ENCODE measurements at regions not wholly inside any gene's neighbourhood (a gene's known extent, or its start where the extent isn't known, plus 50 kb on each side); places are given as distances from the start of the nearest gene placed in this dataset.

DNA sequence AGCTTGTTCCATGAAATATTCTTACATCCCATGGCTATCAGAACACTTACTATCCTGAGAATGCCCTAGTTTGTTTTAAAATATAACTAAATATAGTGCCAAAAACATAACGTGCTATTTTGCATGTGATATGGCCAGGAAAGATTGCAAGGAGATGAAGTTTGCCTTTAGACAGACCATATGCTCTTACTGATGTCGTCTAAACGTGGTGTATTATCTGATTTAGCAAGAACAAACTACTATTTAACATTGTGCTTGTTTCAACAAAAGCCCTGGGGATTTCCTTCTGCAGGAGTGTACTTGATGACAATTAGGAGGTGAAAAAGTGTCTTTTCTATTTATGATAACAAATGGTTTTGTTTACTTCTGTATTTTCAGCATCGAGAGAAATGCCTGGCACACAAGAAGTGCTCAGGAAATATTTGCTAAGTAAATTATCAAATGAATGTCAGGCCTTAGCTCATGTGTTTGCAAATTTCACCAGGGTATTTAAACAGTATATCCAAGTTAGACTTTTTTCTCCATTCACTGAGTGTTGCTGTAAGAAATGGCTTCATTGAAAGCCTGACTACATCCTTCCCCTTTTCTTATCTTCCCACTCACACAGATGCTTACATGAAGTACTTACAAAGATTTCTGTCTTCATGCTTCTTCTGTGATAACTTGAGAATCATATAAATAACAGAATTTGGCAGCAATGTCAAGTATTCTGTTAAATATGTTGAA, 1033.6 kb downstream of the CDH8 start:
- no peak for DNase-seq
- Histone ChIP-seq H3K36me3 (no peaks in the 10 kb centered on the region), H3K4me1 (no peaks in the 10 kb centered on the region), H3K9me3 (no peaks in the 10 kb centered on the region), H3K27ac (no peak overlapping the region), H3K27me3 (no peaks in the 10 kb centered on the region), H3K4me3 (no peak overlapping the region)
- TF ChIP-seq, protein P1, sequence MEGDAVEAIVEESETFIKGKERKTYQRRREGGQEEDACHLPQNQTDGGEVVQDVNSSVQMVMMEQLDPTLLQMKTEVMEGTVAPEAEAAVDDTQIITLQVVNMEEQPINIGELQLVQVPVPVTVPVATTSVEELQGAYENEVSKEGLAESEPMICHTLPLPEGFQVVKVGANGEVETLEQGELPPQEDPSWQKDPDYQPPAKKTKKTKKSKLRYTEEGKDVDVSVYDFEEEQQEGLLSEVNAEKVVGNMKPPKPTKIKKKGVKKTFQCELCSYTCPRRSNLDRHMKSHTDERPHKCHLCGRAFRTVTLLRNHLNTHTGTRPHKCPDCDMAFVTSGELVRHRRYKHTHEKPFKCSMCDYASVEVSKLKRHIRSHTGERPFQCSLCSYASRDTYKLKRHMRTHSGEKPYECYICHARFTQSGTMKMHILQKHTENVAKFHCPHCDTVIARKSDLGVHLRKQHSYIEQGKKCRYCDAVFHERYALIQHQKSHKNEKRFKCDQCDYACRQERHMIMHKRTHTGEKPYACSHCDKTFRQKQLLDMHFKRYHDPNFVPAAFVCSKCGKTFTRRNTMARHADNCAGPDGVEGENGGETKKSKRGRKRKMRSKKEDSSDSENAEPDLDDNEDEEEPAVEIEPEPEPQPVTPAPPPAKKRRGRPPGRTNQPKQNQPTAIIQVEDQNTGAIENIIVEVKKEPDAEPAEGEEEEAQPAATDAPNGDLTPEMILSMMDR (IDR thresholded peaks at IDR 0.05): no peak
- TF ChIP-seq EP300 (IDR thresholded peaks at IDR 0.05): no peak
- TF ChIP-seq POLR2A (IDR thresholded peaks at IDR 0.05): no peak
- no peak for TF ChIP-seq POLR2AphosphoS5 (IDR thresholded peaks at IDR 0.05)
- intact Hi-C loops (cut with DNase I): no loop called here
- 19 to 27% methylated on average over 4 of the region's 4 CpGs for WGBS, 2 donors

DNA sequence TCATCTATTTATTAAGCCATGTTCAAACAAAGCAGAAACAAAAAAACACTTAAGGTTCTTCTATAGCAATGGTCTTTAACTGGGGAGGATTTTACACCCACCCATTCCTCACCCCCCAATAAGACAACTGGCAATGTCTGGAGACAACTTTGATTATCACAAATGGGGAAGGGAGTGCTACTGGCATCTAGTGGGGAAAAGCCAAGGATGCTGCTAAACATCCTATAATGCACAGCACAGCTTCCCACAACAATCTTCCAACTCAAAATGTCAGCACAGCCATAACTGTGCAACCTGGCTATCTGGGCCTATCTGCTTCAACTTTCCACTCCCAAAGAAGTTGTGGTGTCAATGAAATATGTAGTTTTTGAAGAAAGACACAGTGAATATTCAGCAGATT, 1044.4 kb downstream of the CDH8 start:
- Histone ChIP-seq H3K4me3 (no peak overlapping the region), H3K4me1 (no peaks in the 10 kb centered on the region), H3K27me3 (no peaks in the 10 kb centered on the region), H3K27ac (no peak overlapping the region), H3K9me3 (no peaks in the 10 kb centered on the region), H3K36me3 (no peaks in the 10 kb centered on the region)
- TF ChIP-seq EP300 (IDR thresholded peaks at IDR 0.05) (no peak), POLR2AphosphoS5 (IDR thresholded peaks at IDR 0.05) (no peak), POLR2A (IDR thresholded peaks at IDR 0.05) (no peak)
- TF ChIP-seq, protein P1 (IDR thresholded peaks at IDR 0.05): no peak
- intact Hi-C loops (cut with DNase I): no loop called here
- no peak for DNase-seq

DNA sequence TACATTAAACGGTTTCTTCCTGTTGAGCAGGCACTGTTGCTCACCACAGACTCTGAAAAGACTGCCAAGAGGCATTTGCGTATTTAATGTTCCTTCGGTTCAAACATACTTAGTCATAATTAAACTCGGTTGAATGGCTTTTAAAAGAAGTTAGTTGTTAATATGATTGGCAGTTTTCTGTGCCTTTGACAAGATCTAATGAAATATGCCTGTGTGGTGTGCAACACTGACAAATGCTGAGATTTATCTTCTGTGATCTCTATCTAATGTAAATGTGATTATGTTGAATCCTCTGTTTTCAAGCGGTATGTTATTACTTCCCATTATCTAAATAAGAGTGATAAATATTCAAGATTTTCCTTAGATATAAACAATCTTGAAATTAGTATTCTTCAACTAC, 1046.6 kb downstream of the CDH8 start:
- Histone ChIP-seq H3K4me1 (no peaks in the 10 kb centered on the region), H3K36me3 (no peaks in the 10 kb centered on the region), H3K4me3 (no peak overlapping the region), H3K9me3 (no peaks in the 10 kb centered on the region), H3K27me3 (no peaks in the 10 kb centered on the region), H3K27ac (no peak overlapping the region)
- no peak for DNase-seq
- 62 to 76% methylated on average over 5 of the region's 5 CpGs for WGBS, 2 donors
- TF ChIP-seq EP300 (IDR thresholded peaks at IDR 0.05): no peak
- no peak for TF ChIP-seq POLR2A (IDR thresholded peaks at IDR 0.05)
- intact Hi-C loops (cut with DNase I): no loop called here

DNA sequence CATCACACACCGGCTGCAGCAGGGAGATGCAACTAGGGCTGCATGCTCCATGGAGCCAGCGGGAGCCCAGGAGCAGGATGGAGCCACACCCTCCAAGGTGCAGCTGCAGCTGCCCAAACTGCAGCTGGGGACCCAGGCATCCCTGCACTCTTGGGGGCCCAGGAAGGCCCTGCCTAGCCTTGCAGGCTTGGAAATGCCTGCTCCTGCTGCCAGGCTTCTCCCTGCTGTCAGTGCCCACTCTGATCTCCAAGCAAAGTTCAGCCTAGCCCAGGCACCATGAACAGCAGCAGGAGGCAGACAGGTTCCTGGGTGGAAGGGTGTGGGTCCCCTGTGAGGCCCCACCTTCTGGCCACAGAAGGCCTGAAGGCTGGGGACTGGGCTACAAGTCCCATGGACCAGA, 1057.1 kb downstream of the CDH8 start:
- no peak for DNase-seq
- H3K27ac ChIP-seq: no peak overlapping the region
- no peaks in the 10 kb centered on the region for H3K4me1 ChIP-seq
- intact Hi-C loops (cut with DNase I): no loop called here
- 71 to 97% methylated on average over 2 of the region's 2 CpGs for WGBS, 2 donors
- H3K4me3 ChIP-seq: no peak overlapping the region
- TF ChIP-seq POLR2A (IDR thresholded peaks at IDR 0.05) (no peak), POLR2AphosphoS5 (IDR thresholded peaks at IDR 0.05) (no peak), EP300 (IDR thresholded peaks at IDR 0.05) (no peak)
- TF ChIP-seq, protein P1 (IDR thresholded peaks at IDR 0.05): no peak
- H3K9me3 ChIP-seq: peaks cover 0 to 4% (median 0%) of the 10 kb centered on the region in 4 donors
- no peaks in the 10 kb centered on the region for H3K27me3 ChIP-seq
- H3K36me3 ChIP-seq: no peaks in the 10 kb centered on the region

DNA sequence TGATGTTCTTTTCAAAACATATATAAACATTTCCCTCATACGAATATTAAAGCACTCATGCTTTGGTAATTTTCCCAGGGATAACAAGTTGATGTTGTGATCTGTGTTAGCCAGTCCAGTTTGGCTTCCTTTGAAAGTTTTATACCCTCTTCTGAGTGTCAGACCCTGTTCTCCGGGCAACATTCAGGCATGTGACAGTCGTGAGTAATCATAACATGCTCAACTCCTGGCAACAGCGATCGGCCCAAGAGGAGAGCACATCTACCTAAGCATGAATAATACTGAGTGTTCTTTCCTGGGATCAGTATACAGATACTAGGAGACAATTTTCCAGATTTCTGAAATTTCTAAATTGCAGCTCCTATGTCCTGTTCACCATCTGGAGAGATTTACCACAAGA, 1086.4 kb downstream of the CDH8 start:
- no peaks in the 10 kb centered on the region for H3K4me1 ChIP-seq
- TF ChIP-seq EP300 (IDR thresholded peaks at IDR 0.05) (no peak), POLR2AphosphoS5 (IDR thresholded peaks at IDR 0.05) (no peak), POLR2A (IDR thresholded peaks at IDR 0.05) (no peak)
- TF ChIP-seq, protein P1 (IDR thresholded peaks at IDR 0.05): no peak
- no peak overlapping the region for H3K4me3 ChIP-seq
- no peak overlapping the region for H3K27ac ChIP-seq
- no peaks in the 10 kb centered on the region for H3K27me3 ChIP-seq
- WGBS, 2 donors: 74 to 76% methylated on average over 5 of the region's 5 CpGs
- H3K9me3 ChIP-seq: no peaks in the 10 kb centered on the region
- no peaks in the 10 kb centered on the region for H3K36me3 ChIP-seq
- DNase-seq: no peak
- intact Hi-C loops (cut with DNase I): no loop called here
